GM20000 (cell line): ENCODE measurements at regions not wholly inside any gene's neighbourhood (a gene's known extent, or its start where the extent isn't known, plus 50 kb on each side); places are given as distances from the start of the nearest gene placed in this dataset.
"Not testable (repeated sequence)": the region's sequence is repeated elsewhere in the genome, so short reads cannot be mapped to it uniquely, and the experiment has no call there.

ENCODE experiments used
- DNase-seq: peaks from one replicate; pipeline ENCODE4 v3.0.0; 2012; ENCODE audit warnings: low spot score
- TF ChIP-seq, protein P1 (sequence below): IDR thresholded peaks from 2 replicates; pipeline ENCODE4 v1.5.1; 2012; ENCODE audit warnings: mild to moderate bottlenecking, control low read depth; ENCODE audit errors: extremely low read depth, missing control alignments

GRCh38 chr3:28615071-28615470 is 266.4 kb upstream of the AZI2 start:
- DNase-seq = no peak
- TF ChIP-seq, protein P1, sequence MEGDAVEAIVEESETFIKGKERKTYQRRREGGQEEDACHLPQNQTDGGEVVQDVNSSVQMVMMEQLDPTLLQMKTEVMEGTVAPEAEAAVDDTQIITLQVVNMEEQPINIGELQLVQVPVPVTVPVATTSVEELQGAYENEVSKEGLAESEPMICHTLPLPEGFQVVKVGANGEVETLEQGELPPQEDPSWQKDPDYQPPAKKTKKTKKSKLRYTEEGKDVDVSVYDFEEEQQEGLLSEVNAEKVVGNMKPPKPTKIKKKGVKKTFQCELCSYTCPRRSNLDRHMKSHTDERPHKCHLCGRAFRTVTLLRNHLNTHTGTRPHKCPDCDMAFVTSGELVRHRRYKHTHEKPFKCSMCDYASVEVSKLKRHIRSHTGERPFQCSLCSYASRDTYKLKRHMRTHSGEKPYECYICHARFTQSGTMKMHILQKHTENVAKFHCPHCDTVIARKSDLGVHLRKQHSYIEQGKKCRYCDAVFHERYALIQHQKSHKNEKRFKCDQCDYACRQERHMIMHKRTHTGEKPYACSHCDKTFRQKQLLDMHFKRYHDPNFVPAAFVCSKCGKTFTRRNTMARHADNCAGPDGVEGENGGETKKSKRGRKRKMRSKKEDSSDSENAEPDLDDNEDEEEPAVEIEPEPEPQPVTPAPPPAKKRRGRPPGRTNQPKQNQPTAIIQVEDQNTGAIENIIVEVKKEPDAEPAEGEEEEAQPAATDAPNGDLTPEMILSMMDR = no peak

GRCh38 chr3:28615971-28616370 is 267.3 kb upstream of the AZI2 start:
- TF ChIP-seq, protein P1 = no peak
- DNase-seq = no peak

DNA sequence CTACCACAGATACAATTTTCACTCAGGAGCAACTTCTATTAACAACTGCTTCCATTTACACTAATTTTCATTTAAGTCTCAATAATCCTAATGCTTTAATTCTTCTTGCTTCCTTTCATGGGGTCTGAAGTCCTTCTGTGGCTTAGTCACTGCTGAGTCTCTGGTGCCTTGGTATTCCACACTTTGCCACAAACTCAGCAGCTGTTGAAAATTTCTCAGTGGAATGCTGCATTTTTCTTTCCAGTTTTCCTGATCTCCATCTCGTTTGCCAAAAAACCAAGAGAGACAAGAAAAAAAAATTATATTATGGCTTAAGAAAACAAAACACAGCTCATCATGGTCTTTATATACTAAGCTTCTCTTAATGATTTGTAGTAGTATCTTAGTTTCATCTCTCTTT is 269.2 kb upstream of the AZI2 start:
- DNase-seq = no peak
- TF ChIP-seq, protein P1 = no peak

GRCh38 chr3:28623106-28623505 is 274.5 kb upstream of the AZI2 start:
- DNase-seq = no peak
- TF ChIP-seq, protein P1 = no peak

- no peak for DNase-seq
- TF ChIP-seq, protein P1 = no peak
Measured at GRCh38 chr3:28624084-28624483, 275.5 kb upstream of the AZI2 start.

DNA sequence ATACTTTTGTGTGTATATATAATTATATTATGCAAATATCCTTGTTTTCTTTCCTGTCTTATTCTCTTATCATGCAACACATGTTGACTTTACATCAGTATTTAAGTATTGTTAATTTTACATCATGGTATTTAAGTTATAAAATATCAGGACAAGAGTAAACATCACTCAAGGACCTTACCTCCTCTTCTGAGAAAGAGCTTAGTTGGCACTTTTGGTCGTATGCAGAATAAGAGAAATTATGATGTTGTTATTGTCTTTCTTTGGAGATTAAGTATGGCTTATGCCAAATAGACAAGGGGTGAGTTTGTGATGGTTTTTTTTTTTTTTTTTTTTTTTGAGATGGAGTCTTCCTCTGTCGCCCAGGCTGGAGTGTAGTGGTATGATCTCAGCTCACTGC is 279.2 kb upstream of the AZI2 start:
- not testable (repeated sequence) for DNase-seq

DNA sequence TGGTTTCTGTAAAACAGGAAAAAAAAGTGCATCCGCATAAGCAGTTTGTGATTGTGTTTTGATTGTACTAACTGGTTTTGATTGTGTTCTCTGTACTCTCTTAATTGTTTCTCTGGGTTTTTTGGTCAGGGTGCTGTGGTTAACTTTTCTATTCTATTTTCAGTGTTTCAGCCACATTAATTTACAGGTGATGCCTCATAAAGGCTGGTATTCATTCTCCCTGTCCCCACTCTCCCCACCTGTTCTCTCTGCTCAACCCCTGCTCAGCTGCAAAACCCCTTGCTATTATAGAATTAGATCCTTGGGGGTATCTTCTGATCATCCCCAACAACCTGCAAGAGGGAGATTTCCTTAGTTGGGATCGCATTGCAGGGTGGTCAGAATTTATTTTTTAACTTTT is 285.4 kb upstream of the AZI2 start:
- no peak for DNase-seq

DNA sequence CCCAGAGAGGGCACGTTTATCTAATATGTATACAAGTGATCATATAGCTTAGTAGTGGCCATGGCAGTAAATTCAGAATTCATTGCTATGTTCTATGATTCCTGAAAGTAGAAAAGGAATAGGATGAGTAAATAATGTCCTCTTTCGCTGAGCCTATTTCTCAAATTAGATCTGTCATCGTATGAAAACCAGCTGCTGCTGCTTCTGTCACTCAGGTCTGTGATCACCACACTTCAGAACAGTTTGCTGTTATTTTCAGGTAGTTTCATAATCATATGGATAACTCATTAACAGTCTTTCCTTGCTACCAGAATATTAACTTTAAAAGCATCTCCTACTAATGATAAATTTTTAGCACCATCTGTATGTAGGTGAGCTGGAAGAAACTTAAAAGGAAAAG is 289.1 kb upstream of the AZI2 start:
- TF ChIP-seq, protein P1 = no peak
- no peak for DNase-seq

More for the DNA sequence above, 285.4 kb upstream of the AZI2 start:
- TF ChIP-seq, protein P1 = no peak
